GM12878 (cell line): ENCODE measurements at regions not wholly inside any gene's neighbourhood (a gene's known extent, or its start where the extent isn't known, plus 50 kb on each side); places are given as distances from the start of the nearest gene placed in this dataset.

ENCODE experiments used
- ATAC-seq: fragments of 200-7000 bp; cut with Tn5 transposase; 3 replicates; pipeline ENCODE4 v1.9.1; 2020; ENCODE audit warnings: mild to moderate bottlenecking, moderate library complexity
- BruUV-seq: library from RNA; stranded (reverse); fragments of 400-500 nt; replicated peaks from 2 replicates; lab custom pipeline; 2021; lab: Mats Ljungman, UMichigan
- CTCF ChIA-PET: fragments of 300-600 bp; sonication (Branson Sonifier 250); formaldehyde crosslinking; extraction: SDS; loops from one replicate; lab custom pipeline; 2021; ENCODE audit warnings: inconsistent platforms; lab: Yijun Ruan, JAX
- POLR2A ChIA-PET: fragments of 350-600 bp; formaldehyde crosslinking; extraction: SDS; loops from one replicate; lab custom pipeline; 2021; ENCODE audit warnings: inconsistent platforms; lab: Charles Lee
- RAD21 ChIA-PET: fragments of 300-600 bp; sonication (Branson Sonifier 250); formaldehyde crosslinking; loops from one replicate; lab custom pipeline; 2023; ENCODE audit warnings: antibody characterized with exemption; ENCODE audit not compliant: unreplicated experiment; lab: Charles Lee
- SMC1A ChIA-PET: fragments of 300-600 bp; sonication (Branson Sonifier 250); formaldehyde crosslinking; loops from one replicate; lab custom pipeline; 2023; ENCODE audit not compliant: unreplicated experiment, uncharacterized antibody; lab: Charles Lee
- DNase-seq: peaks from one replicate; pipeline ENCODE4 v3.0.0-alpha.2; 2011; ENCODE audit warnings: low read depth, low spot score
- FAIRE-seq: peaks from 3 replicates; lab custom pipeline; 2011; peaks lifted over from hg19 to GRCh38; lab: Jason Lieb, UNC
- H2AFZ ChIP-seq: 2 replicates; pipeline ENCODE4 v1.6.0; 2011; ENCODE audit warnings: low read depth, low read length, control low read depth; ENCODE audit not compliant: control insufficient read depth
- H3K27ac ChIP-seq: 2 replicates; pipeline ENCODE4 v1.5.1; 2011; ENCODE audit warnings: control low read depth; ENCODE audit not compliant: control insufficient read depth, insufficient read depth
- H3K27me3 ChIP-seq, 2 experiments: replicated peaks in 1 of 2; 2 replicates each; pipeline versions ENCODE4 v1.6.0 to v1.6.1; 2011; ENCODE audit warnings: low read length in 1 of 2; ENCODE audit not compliant: control insufficient read depth in 2 of 2, insufficient read depth in 2 of 2
- H3K36me3 ChIP-seq, 2 experiments: 2 replicates each; pipeline ENCODE4 v1.5.1; 2011; ENCODE audit warnings: low read length in 1 of 2; ENCODE audit not compliant: control insufficient read depth in 2 of 2, insufficient read depth in 2 of 2
- H3K4me1 ChIP-seq: 2 replicates; pipeline ENCODE4 v1.6.1; 2011; ENCODE audit warnings: mild to moderate bottlenecking, low read length, moderate library complexity, mixed read lengths; ENCODE audit not compliant: control insufficient read depth, insufficient read depth
- H3K4me2 ChIP-seq: 2 replicates; pipeline ENCODE4 v1.6.0; 2011; ENCODE audit warnings: control low read depth; ENCODE audit not compliant: control insufficient read depth, insufficient read depth
- H3K4me3 ChIP-seq: fragments of 200-600 bp; sonication (generic); 2 replicates; pipeline ENCODE4 v1.5.1; 2016
- H3K79me2 ChIP-seq: 2 replicates; pipeline ENCODE4 v1.6.0; 2011; ENCODE audit warnings: low read length; ENCODE audit not compliant: control insufficient read depth, insufficient read depth
- H3K9ac ChIP-seq: 2 replicates; pipeline ENCODE4 v1.8.0; 2011; ENCODE audit warnings: low read length, control low read depth, mixed read lengths; ENCODE audit not compliant: control insufficient read depth, insufficient read depth
- H3K9me3 ChIP-seq: replicated peaks from 3 replicates; pipeline ENCODE4 v1.5.1; 2011; ENCODE audit warnings: mild to moderate bottlenecking, low read length; ENCODE audit not compliant: control insufficient read depth, insufficient read depth
- H4K20me1 ChIP-seq: 2 replicates; pipeline ENCODE4 v1.6.0; 2011; ENCODE audit not compliant: control insufficient read depth, insufficient read depth
- EGR1 ChIP-seq, 2 experiments: IDR thresholded peaks; 1 replicate in 1 of 2; 2 replicates in 1 of 2; pipeline ENCODE4 v1.6.1; 2011 to 2012; ENCODE audit warnings: low read depth in 2 of 2, low read length in 2 of 2, borderline replicate concordance in 1 of 2, mild to moderate bottlenecking in 1 of 2, moderate library complexity in 1 of 2
- GABPA ChIP-seq: IDR thresholded peaks from 2 replicates; pipeline ENCODE4 v1.6.1; 2014; ENCODE audit warnings: antibody characterized with exemption, low read depth, mild to moderate bottlenecking, inconsistent platforms
- JUND ChIP-seq: IDR thresholded peaks from 2 replicates; pipeline ENCODE4 v1.6.1; 2012; ENCODE audit warnings: low read depth, mild to moderate bottlenecking, low read length, improper control_type of control experiment, moderate library complexity
- PAX5 ChIP-seq: IDR thresholded peaks from 2 replicates; pipeline ENCODE4 v1.6.1; 2011; ENCODE audit warnings: low read depth, low read length, borderline replicate concordance
- TARDBP ChIP-seq: IDR thresholded peaks from 2 replicates; pipeline ENCODE4 v1.6.1; 2016; ENCODE audit warnings: borderline replicate concordance
- ZNF274 ChIP-seq: IDR thresholded peaks from one replicate; pipeline ENCODE4 v1.8.0; 2011; ENCODE audit not compliant: insufficient read length, insufficient read depth
- WGBS: methylation state at CpG from one replicate; pipeline ENCODE4 v1.1.6; 2016; ENCODE audit warnings: low lambda C conversion rate; ENCODE audit not compliant: insufficient replicate concordance, insufficient coverage; ENCODE audit errors: missing lambda C conversion rate; 5-methylcytosine and 5-hydroxymethylcytosine counted together
- in situ Hi-C: fragments of 300-500 bp; cut with MboI; formaldehyde crosslinking; loops from 9 replicates; pipeline ENCODE4 v1.14.3; 2018; ENCODE audit warnings: mixed read lengths
- intact Hi-C: fragments of 100-400 bp; cut with micrococcal nuclease; formaldehyde crosslinking; loops from one replicate; pipeline ENCODE4 v1.14.2; 2022; ENCODE audit not compliant: unreplicated experiment
- TF ChIP-seq, protein P1 (sequence below): IDR thresholded peaks from 2 replicates; pipeline ENCODE4 v1.6.1; 2011; ENCODE audit warnings: borderline replicate concordance, low read depth, mild to moderate bottlenecking, moderate library complexity, low read length; ENCODE audit not compliant: insufficient read depth, poor library complexity, severe bottlenecking
- TF ChIP-seq, protein P2 (sequence below): fragments of 450-650 bp; IDR thresholded peaks from 2 replicates; pipeline ENCODE4 v1.6.1; 2017; ENCODE audit warnings: low read depth, mild to moderate bottlenecking, moderate library complexity
- TF ChIP-seq, protein P3 (sequence below), 3 experiments: IDR thresholded peaks in 2 of 3; conservative IDR thresholded peaks in 1 of 3; 2 replicates each; pipeline ENCODE4 v1.5.1; 2011; ENCODE audit warnings: low read depth in 3 of 3, low read length in 3 of 3, mild to moderate bottlenecking in 3 of 3, control low read depth in 2 of 3, moderate library complexity in 2 of 3, inconsistent platforms in 1 of 3, mixed read lengths in 1 of 3; ENCODE audit not compliant: control insufficient read depth in 2 of 3, insufficient read depth in 1 of 3; ENCODE audit errors: extremely low read depth in 1 of 3
- TF ChIP-seq, protein P4 (sequence below): IDR thresholded peaks from 2 replicates; pipeline ENCODE4 v1.6.1; 2012; ENCODE audit warnings: low read length, inconsistent platforms

DNA sequence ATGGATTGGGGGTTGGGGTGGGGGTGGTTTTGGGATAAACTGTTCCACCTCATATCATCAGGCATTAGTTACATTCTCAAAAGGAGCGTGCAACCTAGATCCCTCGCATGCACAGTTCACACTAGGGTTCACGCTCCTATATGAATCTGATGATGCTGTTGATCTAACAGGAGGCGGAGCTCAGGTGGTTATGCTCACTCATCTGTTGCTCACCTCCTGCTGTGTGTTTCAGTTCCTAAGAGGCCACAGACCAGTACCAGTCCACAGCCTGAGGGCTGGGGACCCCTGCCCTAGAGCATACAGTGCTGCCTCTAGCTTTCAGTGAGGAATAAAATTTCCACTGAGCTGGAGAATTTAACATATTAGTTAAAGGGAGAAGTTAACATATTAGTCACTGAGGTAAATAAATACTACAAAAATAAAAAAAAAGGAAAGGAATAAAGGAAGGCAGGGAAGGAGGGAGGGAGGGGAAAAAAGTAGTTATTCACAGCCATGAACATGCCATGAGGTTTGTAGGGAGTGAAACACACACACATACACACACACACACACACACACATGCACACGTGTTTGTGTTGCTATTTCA, 612.7 kb upstream of the TBX3 start (continued):
- TF ChIP-seq, protein P1, sequence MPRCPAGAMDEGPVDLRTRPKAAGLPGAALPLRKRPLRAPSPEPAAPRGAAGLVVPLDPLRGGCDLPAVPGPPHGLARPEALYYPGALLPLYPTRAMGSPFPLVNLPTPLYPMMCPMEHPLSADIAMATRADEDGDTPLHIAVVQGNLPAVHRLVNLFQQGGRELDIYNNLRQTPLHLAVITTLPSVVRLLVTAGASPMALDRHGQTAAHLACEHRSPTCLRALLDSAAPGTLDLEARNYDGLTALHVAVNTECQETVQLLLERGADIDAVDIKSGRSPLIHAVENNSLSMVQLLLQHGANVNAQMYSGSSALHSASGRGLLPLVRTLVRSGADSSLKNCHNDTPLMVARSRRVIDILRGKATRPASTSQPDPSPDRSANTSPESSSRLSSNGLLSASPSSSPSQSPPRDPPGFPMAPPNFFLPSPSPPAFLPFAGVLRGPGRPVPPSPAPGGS = no peak

DNA sequence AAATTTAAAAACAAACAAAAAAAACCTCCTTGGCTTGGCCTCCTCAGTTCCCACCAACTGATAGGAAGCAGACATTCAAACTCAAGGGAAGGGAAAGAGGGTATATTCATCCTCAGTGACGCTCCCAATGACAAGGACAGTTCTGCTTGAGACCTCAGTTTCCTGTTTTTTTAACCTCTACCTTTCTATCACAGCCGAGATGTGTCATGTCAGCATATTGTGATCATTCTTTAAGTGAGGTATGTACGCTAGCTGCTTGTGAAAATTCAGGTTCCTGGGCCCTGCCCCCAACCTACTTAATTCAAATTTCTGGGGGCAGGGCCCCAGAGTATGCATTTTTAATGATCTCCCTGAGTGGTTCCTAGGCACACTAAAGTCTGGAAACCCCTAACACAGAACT, 611.9 kb upstream of the TBX3 start:
- FAIRE-seq = no peak
- in situ Hi-C loops = no loop called here

More for the DNA sequence above, 611.9 kb upstream of the TBX3 start:
- H2AFZ ChIP-seq = no peak overlapping the region
- no peak overlapping the region for H3K9ac ChIP-seq
- no peaks in the 10 kb centered on the region for H3K4me1 ChIP-seq
- no peaks in the 10 kb centered on the region for H3K9me3 ChIP-seq
- SMC1A ChIA-PET = interaction anchor here (1.4 kb wide), 1 partner anchor 9 kb away, joined by 3 read pairs; no protein-coding TSS in a partner anchor
- no peak overlapping the region for H3K4me3 ChIP-seq
- H3K4me2 ChIP-seq = no peak overlapping the region
- TF ChIP-seq ZNF274 (no peak), PAX5 (no peak), JUND (no peak), GABPA (no peak), EGR1 (IDR thresholded peaks at IDR 0.05; ENCODE audit: borderline replicate concordance in 1 of 2, low read depth in 2 of 2, low read length in 2 of 2) (no peak), TARDBP (no peak)
- TF ChIP-seq, protein P2, sequence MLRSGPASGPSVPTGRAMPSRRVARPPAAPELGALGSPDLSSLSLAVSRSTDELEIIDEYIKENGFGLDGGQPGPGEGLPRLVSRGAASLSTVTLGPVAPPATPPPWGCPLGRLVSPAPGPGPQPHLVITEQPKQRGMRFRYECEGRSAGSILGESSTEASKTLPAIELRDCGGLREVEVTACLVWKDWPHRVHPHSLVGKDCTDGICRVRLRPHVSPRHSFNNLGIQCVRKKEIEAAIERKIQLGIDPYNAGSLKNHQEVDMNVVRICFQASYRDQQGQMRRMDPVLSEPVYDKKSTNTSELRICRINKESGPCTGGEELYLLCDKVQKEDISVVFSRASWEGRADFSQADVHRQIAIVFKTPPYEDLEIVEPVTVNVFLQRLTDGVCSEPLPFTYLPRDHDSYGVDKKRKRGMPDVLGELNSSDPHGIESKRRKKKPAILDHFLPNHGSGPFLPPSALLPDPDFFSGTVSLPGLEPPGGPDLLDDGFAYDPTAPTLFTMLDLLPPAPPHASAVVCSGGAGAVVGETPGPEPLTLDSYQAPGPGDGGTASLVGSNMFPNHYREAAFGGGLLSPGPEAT = no peak
- TF ChIP-seq, protein P3, sequence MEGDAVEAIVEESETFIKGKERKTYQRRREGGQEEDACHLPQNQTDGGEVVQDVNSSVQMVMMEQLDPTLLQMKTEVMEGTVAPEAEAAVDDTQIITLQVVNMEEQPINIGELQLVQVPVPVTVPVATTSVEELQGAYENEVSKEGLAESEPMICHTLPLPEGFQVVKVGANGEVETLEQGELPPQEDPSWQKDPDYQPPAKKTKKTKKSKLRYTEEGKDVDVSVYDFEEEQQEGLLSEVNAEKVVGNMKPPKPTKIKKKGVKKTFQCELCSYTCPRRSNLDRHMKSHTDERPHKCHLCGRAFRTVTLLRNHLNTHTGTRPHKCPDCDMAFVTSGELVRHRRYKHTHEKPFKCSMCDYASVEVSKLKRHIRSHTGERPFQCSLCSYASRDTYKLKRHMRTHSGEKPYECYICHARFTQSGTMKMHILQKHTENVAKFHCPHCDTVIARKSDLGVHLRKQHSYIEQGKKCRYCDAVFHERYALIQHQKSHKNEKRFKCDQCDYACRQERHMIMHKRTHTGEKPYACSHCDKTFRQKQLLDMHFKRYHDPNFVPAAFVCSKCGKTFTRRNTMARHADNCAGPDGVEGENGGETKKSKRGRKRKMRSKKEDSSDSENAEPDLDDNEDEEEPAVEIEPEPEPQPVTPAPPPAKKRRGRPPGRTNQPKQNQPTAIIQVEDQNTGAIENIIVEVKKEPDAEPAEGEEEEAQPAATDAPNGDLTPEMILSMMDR (IDR thresholded peaks at IDR 0.05 in 2 of 3, conservative IDR thresholded peaks at IDR 0.05 in 1 of 3; ENCODE audit: control insufficient read depth in 2 of 3, extremely low read depth in 1 of 3, insufficient read depth in 1 of 3, low read depth in 3 of 3, low read length in 3 of 3) = no peak
- TF ChIP-seq, protein P4, sequence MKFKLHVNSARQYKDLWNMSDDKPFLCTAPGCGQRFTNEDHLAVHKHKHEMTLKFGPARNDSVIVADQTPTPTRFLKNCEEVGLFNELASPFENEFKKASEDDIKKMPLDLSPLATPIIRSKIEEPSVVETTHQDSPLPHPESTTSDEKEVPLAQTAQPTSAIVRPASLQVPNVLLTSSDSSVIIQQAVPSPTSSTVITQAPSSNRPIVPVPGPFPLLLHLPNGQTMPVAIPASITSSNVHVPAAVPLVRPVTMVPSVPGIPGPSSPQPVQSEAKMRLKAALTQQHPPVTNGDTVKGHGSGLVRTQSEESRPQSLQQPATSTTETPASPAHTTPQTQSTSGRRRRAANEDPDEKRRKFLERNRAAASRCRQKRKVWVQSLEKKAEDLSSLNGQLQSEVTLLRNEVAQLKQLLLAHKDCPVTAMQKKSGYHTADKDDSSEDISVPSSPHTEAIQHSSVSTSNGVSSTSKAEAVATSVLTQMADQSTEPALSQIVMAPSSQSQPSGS = no peak
- H3K27me3 ChIP-seq = no peaks in the 10 kb centered on the region
- POLR2A ChIA-PET = interaction anchor here (0.6 kb wide), 1 partner anchor 302 kb away, joined by 6 read pairs; no protein-coding TSS in a partner anchor
- H4K20me1 ChIP-seq = no peaks in the 10 kb centered on the region
- RAD21 ChIA-PET = no interaction called here
- BruUV-seq = no TSS peak
- intact Hi-C loops = no loop called here
- no peaks in the 10 kb centered on the region for H3K79me2 ChIP-seq
- 3% methylated on average over 3 of the region's 3 CpGs for WGBS
- ATAC-seq = no peak
- CTCF ChIA-PET = no interaction called here
- no peak overlapping the region for H3K27ac ChIP-seq
- H3K36me3 ChIP-seq = no peaks in the 10 kb centered on the region
- DNase-seq = no peak
